DOHH2 (cell line): ENCODE measurements at regions not wholly inside any gene's neighbourhood (a gene's known extent, or its start where the extent isn't known, plus 50 kb on each side); places are given as distances from the start of the nearest gene placed in this dataset.

Experiments used
- CTCF ChIP-seq: fragments of 200-600 bp; sonication (generic); IDR thresholded peaks from one replicate; pipeline ENCODE4 v1.5.1; 2014; ENCODE audit warnings: antibody characterized with exemption, mild to moderate bottlenecking, low read depth, low read length; ENCODE audit not compliant: poor library complexity, severe bottlenecking
- EZH2phosphoT487 ChIP-seq: fragments of 200-600 bp; sonication (generic); IDR thresholded peaks from 2 replicates; pipeline ENCODE4 v1.6.1; 2017; ENCODE audit warnings: borderline replicate concordance, mild to moderate bottlenecking, antibody characterized with exemption, low read length, moderate library complexity, mixed read lengths

- TF ChIP-seq CTCF (no peak), EZH2phosphoT487 (no peak)
Measured at GRCh38 chr13:76163761-76164160, 527.6 kb downstream of the LMO7 start.
